GM12892 (cell line): ENCODE measurements at regions not wholly inside any gene's neighbourhood (a gene's known extent, or its start where the extent isn't known, plus 50 kb on each side); places are given as distances from the start of the nearest gene placed in this dataset.

Experiments
- DNase-seq: peaks from one replicate; pipeline ENCODE4 v3.0.0; 2011; ENCODE audit not compliant: insufficient read length
- FAIRE-seq: peaks from 2 replicates; lab custom pipeline; 2011; peaks lifted over from hg19 to GRCh38; lab: Jason Lieb, UNC
- POLR2A ChIP-seq: IDR thresholded peaks from 2 replicates; pipeline ENCODE4 v1.6.1; 2011; ENCODE audit warnings: low read depth, low read length, control low read depth
- POLR2AphosphoS5 ChIP-seq: IDR thresholded peaks from 2 replicates; pipeline ENCODE4 v1.6.1; 2011; ENCODE audit warnings: low read depth, low read length, control low read depth
- TAF1 ChIP-seq: IDR thresholded peaks from 2 replicates; pipeline ENCODE4 v1.6.1; 2011; ENCODE audit warnings: low read depth, mild to moderate bottlenecking, control low read depth, low read length, borderline replicate concordance

DNA sequence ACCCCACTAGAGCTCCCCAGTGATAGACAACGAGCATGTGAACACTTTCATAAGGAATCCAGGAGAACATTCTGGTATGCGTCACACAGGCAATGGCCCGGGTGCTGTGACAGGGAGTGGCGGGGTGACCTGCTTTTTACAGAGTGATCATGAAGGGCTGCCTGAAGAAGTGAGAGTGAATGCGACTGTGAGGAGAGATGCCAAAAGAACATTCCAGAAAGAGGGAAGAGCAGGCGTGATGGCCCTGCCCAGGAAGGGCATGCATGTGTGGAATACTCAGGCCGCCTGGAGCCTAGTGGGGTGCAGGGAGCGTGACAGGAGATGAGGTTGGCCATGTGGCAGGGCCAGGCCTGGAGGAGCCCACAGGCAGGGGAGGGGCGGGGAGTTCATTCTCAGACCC lies 53.8 kb downstream of the FZD10 start:
- TF ChIP-seq POLR2A (no peak), TAF1 (no peak), POLR2AphosphoS5 (no peak)
- no peak for DNase-seq
- no peak for FAIRE-seq

- FAIRE-seq = no peak
- no peak for TF ChIP-seq TAF1
- no peak for TF ChIP-seq POLR2AphosphoS5
- no peak for TF ChIP-seq POLR2A
- DNase-seq = no peak
These were observed 56.4 kb downstream of the FZD10 start for GRCh38 chr12:130218682-130219081.

- DNase-seq = no peak
- no peak for FAIRE-seq
- TF ChIP-seq POLR2A (no peak), TAF1 (no peak), POLR2AphosphoS5 (no peak)
These were observed 57.9 kb downstream of the FZD10 start for GRCh38 chr12:130219929-130220705.

DNA sequence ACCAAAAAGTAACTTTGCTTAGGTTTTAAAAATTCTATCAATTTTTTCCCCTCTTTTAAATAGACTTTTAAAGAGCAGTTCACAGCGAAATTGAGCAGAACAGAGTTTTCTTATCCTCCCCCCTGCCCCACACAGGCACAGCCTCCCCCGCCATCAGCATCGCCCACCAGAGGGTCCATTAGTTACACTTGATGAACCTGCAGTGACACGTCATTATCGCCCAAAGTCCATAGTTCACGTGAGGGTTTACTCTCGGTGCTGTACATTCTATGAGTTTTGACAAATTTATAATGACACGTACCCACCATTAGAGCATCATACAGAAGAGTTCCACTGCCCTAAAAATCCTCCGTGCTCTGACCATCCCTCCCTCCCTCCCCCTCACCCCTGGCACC lies 58.4 kb downstream of the FZD10 start:
- FAIRE-seq = no peak
- TF ChIP-seq POLR2AphosphoS5 (no peak), TAF1 (no peak), POLR2A (no peak)
- DNase-seq = no peak

GRCh38 chr12:130222519-130223218 lies 60.4 kb downstream of the FZD10 start:
- no peak for TF ChIP-seq TAF1
- no peak for TF ChIP-seq POLR2A
- TF ChIP-seq POLR2AphosphoS5 = no peak
- DNase-seq (no peak), FAIRE-seq (no peak)

DNA sequence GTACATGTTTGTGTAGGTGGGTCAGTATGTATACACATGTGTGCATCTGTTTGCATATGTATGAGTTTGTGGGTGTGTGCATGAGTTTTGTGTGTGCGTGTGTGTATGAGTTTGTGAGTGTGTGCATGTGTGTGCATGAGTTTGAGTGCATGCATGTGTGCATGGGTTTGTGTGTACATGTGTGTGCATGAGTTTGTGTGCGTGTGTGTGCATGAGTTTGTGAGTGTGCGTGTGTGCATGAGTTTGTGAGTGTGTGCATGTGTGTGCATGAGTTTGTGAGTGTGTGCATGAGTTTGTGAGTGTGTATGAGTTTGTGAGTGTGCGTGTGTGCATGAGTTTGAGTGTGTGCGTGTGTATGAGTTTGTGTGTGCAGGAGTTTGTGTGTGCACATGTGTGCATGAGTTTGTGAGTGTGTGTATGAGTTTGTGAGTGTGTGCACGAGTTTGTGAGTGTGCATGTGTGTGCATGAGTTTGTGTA lies 61.5 kb downstream of the FZD10 start:
- DNase-seq (no peak), FAIRE-seq (no peak)
- TF ChIP-seq TAF1 (no peak), POLR2A (no peak), POLR2AphosphoS5 (no peak)

- TF ChIP-seq TAF1 (no peak), POLR2A (no peak), POLR2AphosphoS5 (no peak)
- FAIRE-seq (no peak), DNase-seq (no peak)
These were observed 62.3 kb downstream of the FZD10 start for GRCh38 chr12:130224613-130225012.

DNA sequence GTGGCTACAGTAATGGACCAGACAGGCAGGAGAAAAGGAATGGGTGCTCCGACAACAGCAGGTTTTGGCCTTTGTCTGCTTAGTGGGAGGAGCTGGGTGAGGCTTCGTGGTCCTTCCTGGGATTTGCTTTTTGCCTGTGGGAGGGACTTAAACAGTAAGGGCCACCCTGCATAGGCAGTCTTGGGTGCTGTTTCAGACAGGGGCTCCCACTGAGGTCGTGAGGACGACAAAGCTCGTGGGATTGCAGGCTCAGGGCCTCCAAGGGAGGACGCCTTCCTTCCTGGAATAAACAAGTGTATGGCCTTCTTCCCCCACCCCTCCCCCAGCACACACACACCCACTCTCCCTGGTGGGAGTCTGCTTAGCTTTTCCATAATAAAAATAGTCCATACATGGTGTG lies 63.1 kb downstream of the FZD10 start:
- no peak for TF ChIP-seq POLR2A
- no peak for TF ChIP-seq TAF1
- no peak for TF ChIP-seq POLR2AphosphoS5
- FAIRE-seq (no peak), DNase-seq (no peak)

- FAIRE-seq (no peak), DNase-seq (no peak)
- no peak for TF ChIP-seq TAF1
- no peak for TF ChIP-seq POLR2A
- TF ChIP-seq POLR2AphosphoS5 = no peak
These were observed 63.9 kb downstream of the FZD10 start for GRCh38 chr12:130226126-130226525.

- no peak for TF ChIP-seq POLR2A
- no peak for TF ChIP-seq TAF1
- no peak for TF ChIP-seq POLR2AphosphoS5
- DNase-seq = no peak
- FAIRE-seq = no peak
These were observed 64.5 kb downstream of the FZD10 start for GRCh38 chr12:130226771-130227170.

DNA sequence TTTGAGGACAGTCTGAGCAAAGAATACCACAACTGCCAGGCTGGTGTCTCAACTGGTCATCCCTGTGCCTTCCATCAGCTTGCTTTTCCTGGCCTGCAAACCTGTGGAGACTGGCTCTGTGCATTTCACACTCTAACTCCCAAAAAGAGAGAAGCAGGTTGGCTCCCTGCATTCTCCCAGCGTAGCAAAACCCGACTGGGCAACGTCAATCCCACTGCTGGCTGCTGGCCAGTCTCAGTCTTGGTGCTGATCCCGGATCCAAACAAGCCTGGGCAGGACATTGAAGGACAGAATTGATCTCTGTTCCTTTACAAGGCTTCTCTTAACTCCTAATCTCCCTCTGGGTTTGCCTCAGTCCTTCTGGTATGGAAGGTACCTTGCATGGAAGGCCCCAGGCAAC lies 65.4 kb downstream of the FZD10 start:
- no peak for FAIRE-seq

DNA sequence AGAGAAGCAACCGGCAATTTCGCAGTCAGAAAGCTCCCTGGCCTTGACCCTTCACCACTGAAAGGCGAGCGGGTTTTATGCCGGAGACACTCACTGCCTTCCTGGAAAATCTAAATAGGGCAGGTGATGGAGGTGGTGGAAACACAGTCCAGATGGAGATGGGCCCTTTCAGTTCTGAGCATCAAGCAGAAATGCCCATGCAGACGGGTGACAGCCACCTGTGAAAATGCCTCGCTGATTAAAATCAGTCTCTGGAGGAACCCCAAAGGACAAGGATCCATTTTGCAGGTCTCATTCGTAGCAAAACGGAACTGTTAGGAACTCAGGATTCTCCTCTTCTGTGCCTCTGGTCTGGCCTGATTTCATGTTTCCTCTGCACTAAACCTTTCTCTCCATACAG lies 74.2 kb downstream of the FZD10 start:
- FAIRE-seq (no peak), DNase-seq (no peak)

More for the DNA sequence above, 65.4 kb downstream of the FZD10 start:
- DNase-seq = no peak
- TF ChIP-seq POLR2A (no peak), TAF1 (no peak), POLR2AphosphoS5 (no peak)

More for the DNA sequence above, 74.2 kb downstream of the FZD10 start:
- no peak for TF ChIP-seq POLR2A
- TF ChIP-seq TAF1 = no peak
- TF ChIP-seq POLR2AphosphoS5 = no peak
